H1 (cell line): ENCODE measurements at regions not wholly inside any gene's neighbourhood (a gene's known extent, or its start where the extent isn't known, plus 50 kb on each side); places are given as distances from the start of the nearest gene placed in this dataset.

Experiments
- CTCF ChIA-PET: fragments of 300-600 bp; sonication (Branson Sonifier 250); formaldehyde crosslinking; loops from one replicate; lab custom pipeline; 2021; ENCODE audit not compliant: partially characterized antibody; lab: Charles Lee
- POLR2A ChIA-PET: fragments of 300-600 bp; sonication (Branson Sonifier 250); formaldehyde crosslinking; loops from one replicate; lab custom pipeline; 2021; ENCODE audit warnings: inconsistent platforms; ENCODE audit not compliant: partially characterized antibody; lab: Charles Lee
- DNase-seq, 2 experiments: peaks; one replicate each; pipeline versions ENCODE4 v3.0.0 to v3.0.0-alpha.2; 2010 to 2022; ENCODE audit warnings: low spot score in 2 of 2, low read depth in 1 of 2, mixed read lengths in 1 of 2
- FAIRE-seq: peaks from 2 replicates; lab custom pipeline; 2011; peaks lifted over from hg19 to GRCh38; lab: Jason Lieb, UNC
- H2AFZ ChIP-seq: 2 replicates; pipeline ENCODE4 v1.8.1; 2012; ENCODE audit warnings: low read length, inconsistent platforms
- H2AK5ac ChIP-seq: 2 replicates; pipeline ENCODE4 v1.6.1; 2013; ENCODE audit warnings: low read depth, low read length
- H2BK120ac ChIP-seq: replicated peaks from 2 replicates; pipeline ENCODE3; 2013; ENCODE audit warnings: low read depth, low read length, inconsistent platforms
- H2BK12ac ChIP-seq: 2 replicates; pipeline ENCODE4 v1.6.1; 2013; ENCODE audit warnings: low read depth, low read length
- H2BK15ac ChIP-seq: 2 replicates; pipeline ENCODE4 v1.6.1; 2013; ENCODE audit warnings: low read length
- H2BK20ac ChIP-seq: 2 replicates; pipeline ENCODE4 v1.6.1; 2013; ENCODE audit warnings: low read length
- H2BK5ac ChIP-seq: 2 replicates; pipeline ENCODE4 v1.6.1; 2013; ENCODE audit warnings: low read depth, low read length
- H3K14ac ChIP-seq: 2 replicates; pipeline ENCODE4 v1.6.1; 2013; ENCODE audit warnings: inconsistent platforms; ENCODE audit not compliant: insufficient read length
- H3K18ac ChIP-seq: 2 replicates; pipeline ENCODE4 v1.6.1; 2013; ENCODE audit warnings: low read length; ENCODE audit errors: extremely low read depth
- H3K23ac ChIP-seq: 2 replicates; pipeline ENCODE4 v1.6.1; 2013; ENCODE audit warnings: inconsistent platforms; ENCODE audit not compliant: insufficient read length
- H3K23me2 ChIP-seq: 2 replicates; pipeline ENCODE4 v1.6.1; 2013; ENCODE audit warnings: low read depth, low read length
- H3K27ac ChIP-seq: 2 replicates; pipeline ENCODE4 v1.6.1; 2011; ENCODE audit warnings: low read depth, low read length, inconsistent platforms
- H3K27me3 ChIP-seq, 4 experiments: replicated peaks in 1 of 4; 1 replicate in 1 of 4; 2 replicates in 3 of 4; pipeline versions ENCODE4 v1.6.1 to v1.8.1; 2011 to 2013; ENCODE audit warnings: low read length in 3 of 4, mild to moderate bottlenecking in 3 of 4, inconsistent platforms in 2 of 4, mixed read lengths in 2 of 4, moderate library complexity in 1 of 4; ENCODE audit not compliant: control insufficient read depth in 3 of 4, insufficient read depth in 3 of 4; ENCODE audit errors: extremely low read depth in 1 of 4
- H3K36me3 ChIP-seq, 4 experiments: 2 replicates each; pipeline versions ENCODE4 v1.6.1 to v1.8.1; 2011 to 2013; ENCODE audit warnings: mild to moderate bottlenecking in 4 of 4, low read length in 3 of 4, moderate library complexity in 2 of 4, control low read depth in 1 of 4, inconsistent platforms in 1 of 4; ENCODE audit not compliant: insufficient read depth in 4 of 4, control insufficient read depth in 2 of 4
- H3K4ac ChIP-seq: replicated peaks from 2 replicates; pipeline ENCODE3; 2013; ENCODE audit warnings: low read length, low read depth, mixed read lengths, inconsistent platforms; ENCODE audit not compliant: insufficient read length
- H3K4me1 ChIP-seq, 4 experiments: replicated peaks in 1 of 4; 1 replicate in 1 of 4; 2 replicates in 3 of 4; pipeline versions ENCODE4 v1.6.1 to v1.8.1; 2011 to 2013; ENCODE audit warnings: low read length in 3 of 4, inconsistent platforms in 2 of 4, mixed read lengths in 1 of 4; ENCODE audit not compliant: insufficient read depth in 4 of 4, control insufficient read depth in 3 of 4
- H3K4me2 ChIP-seq, 2 experiments: 2 replicates each; pipeline versions ENCODE4 v1.6.1 to v1.8.1; 2011 to 2013; ENCODE audit warnings: low read depth in 2 of 2, low read length in 2 of 2, control low read depth in 1 of 2, inconsistent platforms in 1 of 2, mild to moderate bottlenecking in 1 of 2; ENCODE audit not compliant: insufficient read depth in 1 of 2
- H3K4me3 ChIP-seq, 4 experiments: fragments of 200-600, 300-600 bp in 1 of 4; sonication (generic), shearing (Covaris generic), sonication (Bioruptor Twin) in 1 of 4; 2 replicates each; pipeline versions ENCODE4 v1.5.1 to v1.8.1; 2011 to 2016; ENCODE audit warnings: low read length in 4 of 4, low read depth in 3 of 4, control low read depth in 2 of 4, inconsistent platforms in 2 of 4, mild to moderate bottlenecking in 2 of 4, mixed read lengths in 1 of 4, moderate library complexity in 1 of 4; ENCODE audit not compliant: insufficient read depth in 2 of 4; ENCODE audit errors: extremely low read depth in 1 of 4
- H3K56ac ChIP-seq: replicated peaks from 2 replicates; pipeline ENCODE3; 2013; ENCODE audit warnings: low read depth, mild to moderate bottlenecking, mixed read lengths, low read length, inconsistent platforms; ENCODE audit not compliant: insufficient read length
- H3K79me1 ChIP-seq: 2 replicates; pipeline ENCODE4 v1.6.1; 2013; ENCODE audit warnings: low read depth, low read length, control low read depth
- H3K79me2 ChIP-seq, 2 experiments: 2 replicates each; pipeline versions ENCODE4 v1.6.1 to v1.8.1; 2012 to 2013; ENCODE audit warnings: low read length in 2 of 2, mild to moderate bottlenecking in 2 of 2, inconsistent platforms in 1 of 2; ENCODE audit not compliant: insufficient read depth in 2 of 2, control insufficient read depth in 1 of 2
- H3K9ac ChIP-seq, 4 experiments: replicated peaks in 1 of 4; 1 replicate in 1 of 4; 2 replicates in 3 of 4; pipeline versions ENCODE4 v1.6.1 to v1.8.1; 2011 to 2013; ENCODE audit warnings: low read depth in 3 of 4, low read length in 3 of 4, control low read depth in 2 of 4, mild to moderate bottlenecking in 2 of 4, moderate library complexity in 2 of 4, inconsistent platforms in 1 of 4; ENCODE audit errors: extremely low read depth in 1 of 4
- H3K9me3 ChIP-seq, 2 experiments: 2 replicates each; pipeline versions ENCODE4 v1.6.1 to v1.8.1; 2012 to 2013; ENCODE audit warnings: mild to moderate bottlenecking in 2 of 2, moderate library complexity in 2 of 2, control low read depth in 1 of 2, inconsistent platforms in 1 of 2, low read depth in 1 of 2, low read length in 1 of 2, mixed read lengths in 1 of 2; ENCODE audit not compliant: insufficient read depth in 2 of 2
- H4K20me1 ChIP-seq, 2 experiments: replicated peaks in 1 of 2; 2 replicates each; pipeline versions ENCODE3 to v1.8.1; 2011 to 2013; ENCODE audit warnings: inconsistent platforms in 2 of 2, low read length in 2 of 2, mild to moderate bottlenecking in 1 of 2; ENCODE audit not compliant: insufficient read depth in 2 of 2, control insufficient read depth in 1 of 2
- H4K5ac ChIP-seq: 2 replicates; pipeline ENCODE4 v1.6.1; 2013; ENCODE audit warnings: low read length, low read depth, mixed read lengths, inconsistent platforms; ENCODE audit not compliant: insufficient read length
- H4K8ac ChIP-seq: 2 replicates; pipeline ENCODE4 v1.8.0; 2013; ENCODE audit warnings: mild to moderate bottlenecking, moderate library complexity, low read length, inconsistent platforms; ENCODE audit not compliant: insufficient read depth; ENCODE audit errors: extremely low read depth
- H4K91ac ChIP-seq: replicated peaks from 2 replicates; pipeline ENCODE3; 2013; ENCODE audit warnings: low read length, mixed read lengths, inconsistent platforms; ENCODE audit not compliant: insufficient read length
- FOSL1 ChIP-seq: IDR thresholded peaks from 2 replicates; pipeline ENCODE4 v1.6.1; 2011; ENCODE audit warnings: mild to moderate bottlenecking, low read depth, low read length, moderate library complexity; ENCODE audit not compliant: insufficient read depth
- JUN ChIP-seq: IDR thresholded peaks from 2 replicates; pipeline ENCODE4 v1.6.1; 2011; ENCODE audit warnings: low read depth, mild to moderate bottlenecking, improper control_type of control experiment, low read length
- RAD21 ChIP-seq, 2 experiments: IDR thresholded peaks in 1 of 2; conservative IDR thresholded peaks in 1 of 2; 2 replicates each; pipeline ENCODE4 v1.6.1; 2011; ENCODE audit warnings: low read depth in 2 of 2, low read length in 2 of 2, improper control_type of control experiment in 1 of 2, inconsistent platforms in 1 of 2, mild to moderate bottlenecking in 1 of 2, moderate library complexity in 1 of 2
- WGBS, 2 experiments: shearing (Covaris generic) in 1 of 2; methylation state at CpG; one replicate each; pipeline versions ENCODE4 v1.1.6 to v1.1.7; 2013 to 2015; ENCODE audit warnings: low lambda C conversion rate in 2 of 2, mixed read lengths in 2 of 2, inconsistent platforms in 1 of 2, low coverage in 1 of 2, missing lambda C conversion rate in 1 of 2; ENCODE audit not compliant: insufficient replicate concordance in 2 of 2, insufficient coverage in 1 of 2, insufficient read length in 1 of 2; ENCODE audit errors: extremely low coverage in 1 of 2, missing lambda C conversion rate in 1 of 2; 5-methylcytosine and 5-hydroxymethylcytosine counted together

DNA sequence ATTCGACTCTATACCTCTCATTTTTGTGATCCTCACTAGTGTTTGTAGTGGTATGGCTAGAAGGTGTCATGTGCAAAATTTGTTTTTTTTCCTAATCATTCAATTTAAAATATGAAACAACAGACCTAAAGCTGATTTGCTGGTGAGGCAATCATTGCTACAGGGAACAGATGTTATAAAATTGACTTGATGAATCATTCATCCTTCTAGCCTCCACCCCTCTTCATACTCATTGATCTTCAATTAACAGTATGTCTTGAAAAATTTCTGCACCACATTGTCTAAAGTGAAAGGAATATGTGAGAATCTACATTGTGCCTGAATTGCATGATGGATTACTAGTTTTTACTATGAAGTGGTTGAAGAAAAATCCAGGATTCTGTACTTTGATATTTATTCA, 349.0 kb upstream of the NAV3 start:
- no peak overlapping the region for H3K27ac ChIP-seq
- DNase-seq (no peak), FAIRE-seq (no peak)
- H3K18ac ChIP-seq = no peak overlapping the region
- no peaks in the 10 kb centered on the region for H3K36me3 ChIP-seq
- H3K9me3 ChIP-seq = no peaks in the 10 kb centered on the region
- H3K23ac ChIP-seq = no peak overlapping the region
- H2BK120ac ChIP-seq = no peak overlapping the region
- POLR2A ChIA-PET = no interaction called here
- H3K23me2 ChIP-seq = no peaks in the 10 kb centered on the region
- peaks cover 0 to 7% (median 6%) of the 10 kb centered on the region in 4 experiments; a peak in 5 of 7 replicates for H3K4me1 ChIP-seq
- WGBS, 2 experiments = 94% methylated on average over 1 of the region's 1 CpG; no CpG with 5 or more reads in 1 of the 2 experiments
- no peak for TF ChIP-seq FOSL1
- TF ChIP-seq JUN = no peak
- TF ChIP-seq RAD21 (IDR thresholded peaks at IDR 0.05 in 1 of 2, conservative IDR thresholded peaks at IDR 0.05 in 1 of 2; ENCODE audit: low read depth in 2 of 2, low read length in 2 of 2) = no peak
- no peak overlapping the region for H3K9ac ChIP-seq
- CTCF ChIA-PET = no interaction called here
- no peak overlapping the region for H2AFZ ChIP-seq
- H2BK20ac ChIP-seq = no peak overlapping the region
- H2BK15ac ChIP-seq = no peak overlapping the region
- no peak overlapping the region for H2AK5ac ChIP-seq
- no peak overlapping the region for H4K91ac ChIP-seq
- no peak overlapping the region for H4K5ac ChIP-seq
- no peaks in the 10 kb centered on the region for H4K20me1 ChIP-seq
- no peak overlapping the region for H3K4me3 ChIP-seq
- no peak overlapping the region for H3K4me2 ChIP-seq
- no peaks in the 10 kb centered on the region for H3K79me2 ChIP-seq
- no peak overlapping the region for H4K8ac ChIP-seq
- peaks cover 0 to 2% (median 0%) of the 10 kb centered on the region in 4 experiments; a peak in 1 of 7 replicates for H3K27me3 ChIP-seq
- no peak overlapping the region for H3K56ac ChIP-seq
- no peak overlapping the region for H2BK5ac ChIP-seq
- H3K79me1 ChIP-seq = no peaks in the 10 kb centered on the region
- H2BK12ac ChIP-seq = no peak overlapping the region
- H3K4ac ChIP-seq = no peak overlapping the region
- H3K14ac ChIP-seq = no peak overlapping the region
